ENCODE measurements at regions not wholly inside any gene's neighbourhood (a gene's known extent, or its start where the extent isn't known, plus 50 kb on each side); places are given as distances from the start of the nearest gene placed in this dataset.
"Not testable (repeated sequence)": the region's sequence is repeated elsewhere in the genome, so short reads cannot be mapped to it uniquely, and the experiment has no call there.

- no peaks in the 10 kb centered on the region for H3K36me3 ChIP-seq
- H3K27me3 ChIP-seq = no peaks in the 10 kb centered on the region
- no peak for DNase-seq
- H3K9me3 ChIP-seq = peaks cover 0 to 6% (median 0%) of the 10 kb centered on the region in 3 donors
- no peaks in the 10 kb centered on the region for H3K4me1 ChIP-seq
- no peak for TF ChIP-seq CTCF (IDR thresholded peaks at IDR 0.05)
- intact Hi-C loops (cut with DNase I; ENCODE audit: low total_unique reads) = no loop called here
- no peak overlapping the region for H3K4me3 ChIP-seq
- H3K27ac ChIP-seq = no peak overlapping the region
These were observed 444.6 kb downstream of the REEP3 start for GRCh38 chr10:63965846-63966245.

- Histone ChIP-seq H3K9me3 (peaks cover 0 to 6% (median 0%) of the 10 kb centered on the region in 3 donors), H3K4me3 (no peak overlapping the region), H3K4me1 (no peaks in the 10 kb centered on the region), H3K27ac (no peak overlapping the region), H3K36me3 (no peaks in the 10 kb centered on the region), H3K27me3 (no peaks in the 10 kb centered on the region)
- intact Hi-C loops (cut with DNase I; ENCODE audit: low total_unique reads) = loop anchor here (10.0 kb wide), 1 partner anchor 98 kb away; no protein-coding TSS in a partner anchor
- TF ChIP-seq CTCF (IDR thresholded peaks at IDR 0.05) = no peak
- DNase-seq = peak in 1 of 2 donors; percentile 49
These were observed 452.0 kb downstream of the REEP3 start for GRCh38 chr10:63972949-63973827.

- Histone ChIP-seq H3K36me3 (no peaks in the 10 kb centered on the region), H3K4me3 (no peak overlapping the region), H3K9me3 (no peaks in the 10 kb centered on the region), H3K27me3 (no peaks in the 10 kb centered on the region), H3K4me1 (no peaks in the 10 kb centered on the region), H3K27ac (no peak overlapping the region)
- TF ChIP-seq CTCF (IDR thresholded peaks at IDR 0.05) = peak; percentile 28 to 32
- DNase-seq = no peak
- intact Hi-C loops (cut with DNase I; ENCODE audit: low total_unique reads) = loop anchor here (10.0 kb wide), 1 partner anchor 102 kb away; no protein-coding TSS in a partner anchor
These were observed 455.3 kb downstream of the REEP3 start for GRCh38 chr10:63976538-63976937.

GRCh38 chr10:63977329-63977923 is 456.2 kb downstream of the REEP3 start:
- Histone ChIP-seq H3K4me1 (no peaks in the 10 kb centered on the region), H3K9me3 (no peaks in the 10 kb centered on the region), H3K4me3 (no peak overlapping the region), H3K36me3 (no peaks in the 10 kb centered on the region), H3K27me3 (no peaks in the 10 kb centered on the region), H3K27ac (no peak overlapping the region)
- intact Hi-C loops (cut with DNase I; ENCODE audit: low total_unique reads) = loop anchor here (10.0 kb wide), 1 partner anchor 103 kb away; no protein-coding TSS in a partner anchor
- peak in 1 of 2 experiments; percentile 34 for TF ChIP-seq CTCF (IDR thresholded peaks at IDR 0.05)
- DNase-seq = no peak

GRCh38 chr10:63980870-63981269 is 459.7 kb downstream of the REEP3 start:
- DNase-seq; H3K4me3 ChIP-seq; H3K9me3 ChIP-seq; H3K36me3 ChIP-seq; H3K27me3 ChIP-seq; intact Hi-C loops (cut with DNase I; ENCODE audit: low total_unique reads); H3K4me1 ChIP-seq; H3K27ac ChIP-seq: not testable (repeated sequence)

- H3K9me3 ChIP-seq; DNase-seq; intact Hi-C loops (cut with DNase I; ENCODE audit: low total_unique reads); H3K27me3 ChIP-seq; H3K27ac ChIP-seq; H3K4me3 ChIP-seq; H3K36me3 ChIP-seq; H3K4me1 ChIP-seq: not testable (repeated sequence)
These were observed 462.9 kb downstream of the REEP3 start for GRCh38 chr10:63984061-63984460.
